Rectal smooth muscle tissue (tissue), 1 donor: ENCODE measurements at regions not wholly inside any gene's neighbourhood (a gene's known extent, or its start where the extent isn't known, plus 50 kb on each side); places are given as distances from the start of the nearest gene placed in this dataset.

ENCODE experiments used
- H3K27ac ChIP-seq: one replicate; pipeline ENCODE4 v1.7.0; 2013; ENCODE audit warnings: low read depth, low read length, inconsistent platforms
- H3K27me3 ChIP-seq: one replicate; pipeline ENCODE4 v1.7.0; 2013; ENCODE audit warnings: low read length; ENCODE audit not compliant: control insufficient read depth, insufficient read depth
- H3K36me3 ChIP-seq: one replicate; pipeline ENCODE4 v1.7.0; 2013; ENCODE audit warnings: low read length; ENCODE audit not compliant: control insufficient read depth, insufficient read depth
- H3K4me1 ChIP-seq: one replicate; pipeline ENCODE4 v1.7.0; 2013; ENCODE audit warnings: low read length; ENCODE audit not compliant: control insufficient read depth, insufficient read depth
- H3K4me3 ChIP-seq: one replicate; pipeline ENCODE4 v1.7.0; 2013; ENCODE audit warnings: low read length
- H3K9ac ChIP-seq: one replicate; pipeline ENCODE4 v1.7.0; 2013; ENCODE audit warnings: low read length

GRCh38 chr3:33919312-33920120, 121.1 kb downstream of the PDCD6IP start:
- Histone ChIP-seq H3K4me3 (no peak overlapping the region), H3K27me3 (no peaks in the 10 kb centered on the region), H3K36me3 (no peaks in the 10 kb centered on the region), H3K27ac (no peak overlapping the region), H3K4me1 (no peaks in the 10 kb centered on the region), H3K9ac (no peak overlapping the region)

GRCh38 chr3:33920511-33920910, 122.1 kb downstream of the PDCD6IP start:
- Histone ChIP-seq H3K4me3 (no peak overlapping the region), H3K4me1 (no peaks in the 10 kb centered on the region), H3K9ac (no peak overlapping the region), H3K36me3 (no peaks in the 10 kb centered on the region), H3K27me3 (no peaks in the 10 kb centered on the region), H3K27ac (no peak overlapping the region)

- Histone ChIP-seq H3K4me3 (no peak overlapping the region), H3K4me1 (no peaks in the 10 kb centered on the region), H3K27me3 (no peaks in the 10 kb centered on the region), H3K27ac (no peak overlapping the region), H3K9ac (no peak overlapping the region), H3K36me3 (no peaks in the 10 kb centered on the region)
Observed at GRCh38 chr3:33921608-33922007, 123.2 kb downstream of the PDCD6IP start.

GRCh38 chr3:33926998-33927605, 128.7 kb downstream of the PDCD6IP start:
- Histone ChIP-seq H3K4me3 (no peak overlapping the region), H3K4me1 (no peaks in the 10 kb centered on the region), H3K36me3 (no peaks in the 10 kb centered on the region), H3K27me3 (no peaks in the 10 kb centered on the region), H3K27ac (no peak overlapping the region), H3K9ac (no peak overlapping the region)

- Histone ChIP-seq H3K9ac (no peak overlapping the region), H3K27ac (no peak overlapping the region), H3K27me3 (no peaks in the 10 kb centered on the region), H3K4me3 (no peak overlapping the region), H3K36me3 (no peaks in the 10 kb centered on the region), H3K4me1 (no peaks in the 10 kb centered on the region)
Observed at GRCh38 chr3:33929813-33930212, 131.4 kb downstream of the PDCD6IP start.

DNA sequence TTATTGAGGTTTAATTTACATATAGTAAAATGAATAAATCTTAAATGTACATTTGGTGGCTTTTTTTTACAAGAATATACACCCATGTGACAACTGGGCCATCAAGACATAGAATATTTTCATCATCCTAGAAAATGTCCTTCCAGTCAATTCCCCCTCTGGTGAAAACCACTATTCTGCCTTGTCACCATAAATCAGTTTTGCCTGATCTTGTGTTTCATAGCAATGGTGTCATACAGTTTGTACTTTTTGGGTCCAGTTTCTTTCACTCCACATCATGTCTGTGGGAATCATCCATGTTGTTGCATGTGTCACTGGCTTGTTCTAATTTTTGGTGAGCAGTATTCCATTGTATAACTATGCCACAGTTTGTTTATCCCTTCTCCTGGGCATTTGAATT, 133.1 kb downstream of the PDCD6IP start:
- H3K27ac ChIP-seq = no peak overlapping the region
- no peak overlapping the region for H3K4me3 ChIP-seq
- no peaks in the 10 kb centered on the region for H3K36me3 ChIP-seq
- H3K27me3 ChIP-seq = no peaks in the 10 kb centered on the region
- no peaks in the 10 kb centered on the region for H3K4me1 ChIP-seq
- H3K9ac ChIP-seq = no peak overlapping the region

- Histone ChIP-seq H3K9ac (no peak overlapping the region), H3K27ac (no peak overlapping the region), H3K4me3 (no peak overlapping the region), H3K27me3 (no peaks in the 10 kb centered on the region), H3K4me1 (no peaks in the 10 kb centered on the region), H3K36me3 (no peaks in the 10 kb centered on the region)
Observed at GRCh38 chr3:33932010-33932764, 133.8 kb downstream of the PDCD6IP start.

DNA sequence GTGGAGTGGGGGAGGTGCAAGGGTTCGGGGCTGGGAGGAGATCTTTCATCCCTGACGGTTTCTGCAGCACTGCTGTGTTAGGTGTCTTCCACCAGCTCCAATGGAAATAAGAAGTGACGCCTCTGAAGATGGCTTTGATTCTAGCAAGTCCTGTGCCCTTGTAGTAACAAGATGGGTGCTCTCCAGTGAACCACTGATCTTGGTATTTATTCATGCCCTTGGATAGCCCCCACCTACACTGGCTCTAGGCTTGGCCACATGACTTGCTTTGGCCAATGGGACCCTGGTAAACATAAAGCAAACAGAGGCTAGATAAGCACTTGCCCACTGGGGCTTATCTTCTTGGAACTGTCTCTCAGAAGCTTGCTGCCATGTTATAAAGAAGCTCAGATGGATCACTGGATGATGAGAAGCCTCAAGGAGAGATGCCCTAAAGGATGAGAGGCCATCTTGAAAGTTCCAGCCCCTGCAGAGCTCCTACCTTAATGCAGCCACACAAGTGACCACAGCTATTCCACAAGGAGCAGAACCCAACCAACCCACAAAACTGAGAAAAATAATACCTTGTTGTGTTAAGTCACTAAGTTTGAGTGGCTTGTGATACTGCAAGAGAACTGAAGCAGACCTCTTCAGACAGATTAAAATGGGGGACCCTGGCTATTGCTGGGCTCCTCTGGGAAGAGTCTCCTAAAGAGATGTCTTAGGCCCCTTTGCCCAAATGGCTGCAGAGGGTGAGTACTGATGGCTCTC, 137.9 kb downstream of the PDCD6IP start:
- Histone ChIP-seq H3K4me1 (no peaks in the 10 kb centered on the region), H3K27me3 (no peaks in the 10 kb centered on the region), H3K27ac (no peak overlapping the region), H3K36me3 (no peaks in the 10 kb centered on the region), H3K9ac (no peak overlapping the region), H3K4me3 (no peak overlapping the region)

DNA sequence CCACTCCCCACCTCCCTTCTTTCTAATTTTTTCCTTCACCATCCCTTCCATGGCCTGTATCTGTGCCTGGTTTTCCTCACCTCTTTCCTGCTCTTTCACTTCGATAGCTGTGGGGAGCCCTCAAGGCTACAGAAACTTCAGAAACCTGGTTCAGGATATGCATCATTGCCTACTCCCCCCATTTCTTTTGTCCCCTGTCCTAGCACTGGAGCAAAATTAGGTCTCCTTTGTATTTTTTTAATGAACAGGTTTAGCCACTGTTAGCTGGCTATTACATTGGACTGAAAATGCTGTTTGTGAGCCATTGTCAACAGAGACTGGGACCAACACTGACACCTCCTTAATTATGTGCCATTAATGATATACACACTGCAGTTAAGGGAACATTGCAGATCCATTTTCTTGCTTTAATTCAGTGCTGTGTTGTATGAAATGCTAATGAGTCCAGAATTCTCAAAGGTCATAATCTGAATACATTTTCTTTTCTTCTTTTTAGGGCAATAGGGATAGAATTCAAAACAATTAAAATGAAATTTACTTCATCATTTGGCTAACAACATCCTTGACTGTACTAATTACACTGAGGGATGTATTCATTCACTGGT, 138.6 kb downstream of the PDCD6IP start:
- no peaks in the 10 kb centered on the region for H3K4me1 ChIP-seq
- no peak overlapping the region for H3K27ac ChIP-seq
- no peaks in the 10 kb centered on the region for H3K36me3 ChIP-seq
- H3K9ac ChIP-seq = no peak overlapping the region
- no peaks in the 10 kb centered on the region for H3K27me3 ChIP-seq
- no peak overlapping the region for H3K4me3 ChIP-seq

DNA sequence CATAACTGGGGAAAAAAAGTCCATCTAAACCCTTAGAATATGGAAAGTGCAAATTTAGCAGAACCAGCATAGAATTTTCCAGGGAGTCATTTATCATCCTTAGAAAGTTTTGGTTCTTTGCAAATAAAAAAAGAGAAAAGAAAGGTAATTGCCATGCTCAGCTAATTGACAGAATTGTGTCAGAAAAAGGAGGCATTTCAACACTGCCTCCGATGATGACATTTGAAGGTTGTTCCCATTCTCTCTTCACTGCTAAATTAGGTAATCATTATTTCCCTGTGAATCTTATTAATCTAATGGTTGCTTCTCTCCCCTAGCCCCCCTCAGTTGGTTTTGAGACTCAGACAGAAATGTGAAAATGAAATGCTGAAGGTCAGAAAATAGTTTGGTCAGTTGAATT, 139.2 kb downstream of the PDCD6IP start:
- Histone ChIP-seq H3K27me3 (no peaks in the 10 kb centered on the region), H3K27ac (no peak overlapping the region), H3K9ac (no peak overlapping the region), H3K36me3 (no peaks in the 10 kb centered on the region), H3K4me3 (no peak overlapping the region), H3K4me1 (no peaks in the 10 kb centered on the region)

- Histone ChIP-seq H3K4me1 (no peaks in the 10 kb centered on the region), H3K27me3 (no peaks in the 10 kb centered on the region), H3K27ac (no peak overlapping the region), H3K4me3 (no peak overlapping the region), H3K36me3 (no peaks in the 10 kb centered on the region), H3K9ac (no peak overlapping the region)
Observed at GRCh38 chr3:33940149-33940548, 141.7 kb downstream of the PDCD6IP start.

- Histone ChIP-seq H3K4me3 (no peak overlapping the region), H3K27me3 (no peaks in the 10 kb centered on the region), H3K9ac (no peak overlapping the region)
Observed at GRCh38 chr3:33940736-33941135, 142.3 kb downstream of the PDCD6IP start.

More at GRCh38 chr3:33940736-33941135, 142.3 kb downstream of the PDCD6IP start:
- no peak overlapping the region for H3K27ac ChIP-seq
- no peaks in the 10 kb centered on the region for H3K4me1 ChIP-seq
- no peaks in the 10 kb centered on the region for H3K36me3 ChIP-seq
